Hepatocyte (in vitro differentiated cells): ENCODE measurements at regions not wholly inside any gene's neighbourhood (a gene's known extent, or its start where the extent isn't known, plus 50 kb on each side); places are given as distances from the start of the nearest gene placed in this dataset.

Experiments
- DNase-seq: peaks from one replicate; pipeline ENCODE4 v3.0.0-alpha.2; 2016; ENCODE audit warnings: low spot score
- H2AFZ ChIP-seq: fragments of 200-600 bp; sonication (generic); 2 replicates; pipeline ENCODE4 v1.6.0; 2016; ENCODE audit warnings: antibody characterized with exemption, mild to moderate bottlenecking
- H3K27ac ChIP-seq: fragments of 200-600 bp; sonication (generic); 2 replicates; pipeline ENCODE4 v1.5.1; 2016; ENCODE audit warnings: mild to moderate bottlenecking
- H3K27me3 ChIP-seq: fragments of 200-600 bp; sonication (generic); 2 replicates; pipeline ENCODE4 v1.6.1; 2016
- H3K36me3 ChIP-seq: fragments of 200-600 bp; sonication (generic); replicated peaks from 2 replicates; pipeline ENCODE4 v1.5.1; 2016; ENCODE audit warnings: low read depth; ENCODE audit not compliant: insufficient read depth
- H3K4me1 ChIP-seq: fragments of 200-600 bp; sonication (generic); 2 replicates; pipeline ENCODE4 v1.5.1; 2016; ENCODE audit warnings: mild to moderate bottlenecking, moderate library complexity; ENCODE audit not compliant: insufficient read depth
- H3K4me2 ChIP-seq: fragments of 200-600 bp; sonication (generic); 2 replicates; pipeline ENCODE4 v1.6.0; 2016
- H3K4me3 ChIP-seq: fragments of 200-600 bp; sonication (generic); 2 replicates; pipeline ENCODE4 v1.5.1; 2016; ENCODE audit warnings: mild to moderate bottlenecking
- H3K79me2 ChIP-seq: fragments of 200-600 bp; sonication (generic); 2 replicates; pipeline ENCODE4 v1.6.0; 2017; ENCODE audit warnings: mild to moderate bottlenecking
- H3K9me2 ChIP-seq: fragments of 200-600 bp; sonication (generic); replicated peaks from 2 replicates; pipeline ENCODE4 v1.6.0; 2017; ENCODE audit warnings: mild to moderate bottlenecking; ENCODE audit not compliant: insufficient read depth
- H3K9me3 ChIP-seq: fragments of 200-600 bp; sonication (generic); 2 replicates; pipeline ENCODE4 v1.5.1; 2016; ENCODE audit warnings: low read depth, mild to moderate bottlenecking
- H4K20me1 ChIP-seq: fragments of 200-600 bp; sonication (generic); 2 replicates; pipeline ENCODE4 v1.6.0; 2016; ENCODE audit warnings: mild to moderate bottlenecking; ENCODE audit not compliant: insufficient read depth, poor library complexity, severe bottlenecking
- CTCF ChIP-seq: fragments of 200-600 bp; sonication (generic); IDR thresholded peaks from 2 replicates; pipeline ENCODE4 v1.5.1; 2016; ENCODE audit warnings: antibody characterized with exemption, mild to moderate bottlenecking; ENCODE audit not compliant: poor library complexity
- EZH2 ChIP-seq: fragments of 200-600 bp; sonication (generic); IDR thresholded peaks from 2 replicates; pipeline ENCODE4 v1.6.1; 2016; ENCODE audit warnings: antibody characterized with exemption, mild to moderate bottlenecking, borderline replicate concordance
- EZH2phosphoT487 ChIP-seq: fragments of 200-600 bp; sonication (generic); IDR thresholded peaks from one replicate; pipeline ENCODE4 v1.6.1; 2018; ENCODE audit warnings: antibody characterized with exemption, mild to moderate bottlenecking, low read depth, moderate library complexity; ENCODE audit not compliant: unreplicated experiment, severe bottlenecking
- WGBS: methylation state at CpG from one replicate; pipeline ENCODE4 v1.1.6; 2016; ENCODE audit warnings: low lambda C conversion rate; ENCODE audit errors: missing lambda C conversion rate; 5-methylcytosine and 5-hydroxymethylcytosine counted together

GRCh38 chr18:39672171-39672570 lies 2106.6 kb upstream of the CELF4 start:
- DNase-seq = no peak
- no peaks in the 10 kb centered on the region for H3K9me3 ChIP-seq
- H2AFZ ChIP-seq = no peak overlapping the region
- no peaks in the 10 kb centered on the region for H3K27me3 ChIP-seq
- H3K36me3 ChIP-seq = no peaks in the 10 kb centered on the region
- H3K4me1 ChIP-seq = no peaks in the 10 kb centered on the region
- no peaks in the 10 kb centered on the region for H4K20me1 ChIP-seq
- no peaks in the 10 kb centered on the region for H3K79me2 ChIP-seq
- no peak overlapping the region for H3K27ac ChIP-seq
- TF ChIP-seq EZH2phosphoT487 (no peak), EZH2 (no peak)
- 95% methylated on average over 3 of the region's 3 CpGs for WGBS
- no peak overlapping the region for H3K4me2 ChIP-seq
- H3K9me2 ChIP-seq = no peaks in the 10 kb centered on the region
- H3K4me3 ChIP-seq = no peak overlapping the region

GRCh38 chr18:39667905-39668304 lies 2102.3 kb upstream of the CELF4 start:
- Histone ChIP-seq H3K4me2 (no peak overlapping the region), H3K27me3 (no peaks in the 10 kb centered on the region), H2AFZ (no peak overlapping the region), H3K79me2 (no peaks in the 10 kb centered on the region), H3K36me3 (no peaks in the 10 kb centered on the region), H4K20me1 (no peaks in the 10 kb centered on the region), H3K27ac (no peak overlapping the region), H3K9me3 (no peaks in the 10 kb centered on the region), H3K4me1 (no peaks in the 10 kb centered on the region), H3K4me3 (no peak overlapping the region), H3K9me2 (no peaks in the 10 kb centered on the region)
- no peak for DNase-seq
- TF ChIP-seq CTCF = no peak
- TF ChIP-seq EZH2phosphoT487 = no peak
- TF ChIP-seq EZH2 = no peak

GRCh38 chr18:39666541-39666940 lies 2100.9 kb upstream of the CELF4 start:
- no peak overlapping the region for H2AFZ ChIP-seq
- no peak for TF ChIP-seq EZH2phosphoT487
- H3K36me3 ChIP-seq = no peaks in the 10 kb centered on the region
- H3K9me2 ChIP-seq = no peaks in the 10 kb centered on the region
- no peaks in the 10 kb centered on the region for H3K4me1 ChIP-seq
- H3K9me3 ChIP-seq = no peaks in the 10 kb centered on the region
- WGBS = 45% methylated on average over 2 of the region's 2 CpGs
- no peak overlapping the region for H3K4me2 ChIP-seq
- no peak overlapping the region for H3K4me3 ChIP-seq
- H3K27me3 ChIP-seq = no peaks in the 10 kb centered on the region
- H3K27ac ChIP-seq = no peak overlapping the region
- no peak for DNase-seq
- H4K20me1 ChIP-seq = no peaks in the 10 kb centered on the region
- H3K79me2 ChIP-seq = no peaks in the 10 kb centered on the region

GRCh38 chr18:39661856-39662366 lies 2096.3 kb upstream of the CELF4 start:
- Histone ChIP-seq H3K9me3 (no peaks in the 10 kb centered on the region), H3K79me2 (no peaks in the 10 kb centered on the region), H3K4me3 (no peak overlapping the region), H3K27me3 (no peaks in the 10 kb centered on the region), H4K20me1 (no peaks in the 10 kb centered on the region), H3K9me2 (no peaks in the 10 kb centered on the region), H3K36me3 (no peaks in the 10 kb centered on the region), H3K4me1 (no peaks in the 10 kb centered on the region), H3K4me2 (no peak overlapping the region), H3K27ac (no peak overlapping the region), H2AFZ (no peak overlapping the region)
- no peak for DNase-seq
- WGBS = 98% methylated on average over 2 of the region's 2 CpGs
- no peak for TF ChIP-seq EZH2phosphoT487
- TF ChIP-seq EZH2 = no peak
- no peak for TF ChIP-seq CTCF

- WGBS = 100% methylated on average over 2 of the region's 2 CpGs
- no peaks in the 10 kb centered on the region for H3K36me3 ChIP-seq
- no peak for TF ChIP-seq EZH2phosphoT487
- TF ChIP-seq EZH2 = no peak
- no peak overlapping the region for H3K4me2 ChIP-seq
- no peaks in the 10 kb centered on the region for H4K20me1 ChIP-seq
- H3K4me3 ChIP-seq = no peak overlapping the region
- H3K9me2 ChIP-seq = no peaks in the 10 kb centered on the region
- no peaks in the 10 kb centered on the region for H3K79me2 ChIP-seq
- H3K9me3 ChIP-seq = no peaks in the 10 kb centered on the region
- no peaks in the 10 kb centered on the region for H3K4me1 ChIP-seq
- no peak overlapping the region for H2AFZ ChIP-seq
- H3K27me3 ChIP-seq = no peaks in the 10 kb centered on the region
- H3K27ac ChIP-seq = no peak overlapping the region
- DNase-seq = no peak
Measured at GRCh38 chr18:39660141-39660540, 2094.5 kb upstream of the CELF4 start.
